ENCODE measurements at regions not wholly inside any gene's neighbourhood (a gene's known extent, or its start where the extent isn't known, plus 50 kb on each side); places are given as distances from the start of the nearest gene placed in this dataset.

DNA sequence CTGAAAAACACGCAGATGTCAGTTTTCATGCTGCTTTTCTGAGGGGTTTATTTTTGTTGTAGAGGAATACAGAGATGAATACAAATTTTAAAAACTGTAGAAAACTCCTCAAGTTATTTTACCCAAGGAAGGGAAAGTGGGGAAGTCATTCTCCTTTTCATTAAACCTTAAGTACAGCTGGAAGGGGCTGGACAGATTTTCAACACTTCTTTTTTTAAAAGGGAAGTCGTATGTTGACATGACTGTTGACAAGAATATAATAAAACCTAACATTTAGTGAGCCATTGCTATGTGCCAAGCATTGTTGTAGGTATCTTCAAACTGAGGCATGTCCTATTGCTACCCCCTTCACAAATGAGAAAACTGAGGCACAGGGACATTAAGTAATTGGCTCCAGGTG is 235.7 kb upstream of the ELL2 start:
- TF ChIP-seq POLR2AphosphoS5 (IDR thresholded peaks at IDR 0.05) (no peak), POLR2A (IDR thresholded peaks at IDR 0.05) (no peak), EP300 (IDR thresholded peaks at IDR 0.05; ENCODE audit: low read depth) (no peak)
- TF ChIP-seq, protein P1, sequence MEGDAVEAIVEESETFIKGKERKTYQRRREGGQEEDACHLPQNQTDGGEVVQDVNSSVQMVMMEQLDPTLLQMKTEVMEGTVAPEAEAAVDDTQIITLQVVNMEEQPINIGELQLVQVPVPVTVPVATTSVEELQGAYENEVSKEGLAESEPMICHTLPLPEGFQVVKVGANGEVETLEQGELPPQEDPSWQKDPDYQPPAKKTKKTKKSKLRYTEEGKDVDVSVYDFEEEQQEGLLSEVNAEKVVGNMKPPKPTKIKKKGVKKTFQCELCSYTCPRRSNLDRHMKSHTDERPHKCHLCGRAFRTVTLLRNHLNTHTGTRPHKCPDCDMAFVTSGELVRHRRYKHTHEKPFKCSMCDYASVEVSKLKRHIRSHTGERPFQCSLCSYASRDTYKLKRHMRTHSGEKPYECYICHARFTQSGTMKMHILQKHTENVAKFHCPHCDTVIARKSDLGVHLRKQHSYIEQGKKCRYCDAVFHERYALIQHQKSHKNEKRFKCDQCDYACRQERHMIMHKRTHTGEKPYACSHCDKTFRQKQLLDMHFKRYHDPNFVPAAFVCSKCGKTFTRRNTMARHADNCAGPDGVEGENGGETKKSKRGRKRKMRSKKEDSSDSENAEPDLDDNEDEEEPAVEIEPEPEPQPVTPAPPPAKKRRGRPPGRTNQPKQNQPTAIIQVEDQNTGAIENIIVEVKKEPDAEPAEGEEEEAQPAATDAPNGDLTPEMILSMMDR (IDR thresholded peaks at IDR 0.05) = no peak
